Stimulated activated CD4-positive, alpha-beta T cell treated with anti-CD3 and anti-CD28 coated beads, Interleukin-4, amount 100 ng/mL, for 48 hours (primary cell): ENCODE measurements at regions not wholly inside any gene's neighbourhood (a gene's known extent, or its start where the extent isn't known, plus 50 kb on each side); places are given as distances from the start of the nearest gene placed in this dataset.
"Not testable (repeated sequence)": the region's sequence is repeated elsewhere in the genome, so short reads cannot be mapped to it uniquely, and the experiment has no call there.

ENCODE experiments used
- DNase-seq, 2 donors: peaks; one replicate each; pipeline ENCODE4 v3.0.0-alpha.2; 2020; ENCODE audit warnings: low read depth in 2 of 2

DNA sequence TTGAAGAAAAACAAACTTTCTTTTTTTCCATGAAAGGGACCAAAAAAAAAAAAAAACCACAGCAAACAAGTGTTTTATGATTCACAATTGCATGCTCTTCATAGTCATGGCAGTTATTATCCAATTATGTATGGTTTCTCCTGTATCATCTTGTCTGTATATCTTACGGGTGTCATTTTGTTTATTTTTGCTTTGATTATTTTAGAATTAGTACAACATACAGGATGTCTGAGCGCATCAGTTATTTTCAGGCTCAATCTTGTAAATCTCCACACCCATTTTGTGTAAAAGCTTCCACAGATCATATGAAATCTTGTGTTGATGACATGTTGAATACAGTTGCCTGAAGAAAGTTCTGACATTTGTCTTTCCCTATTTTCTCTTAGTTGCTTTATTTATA lies 280.3 kb downstream of the KLF5 start:
- no peak for DNase-seq

DNA sequence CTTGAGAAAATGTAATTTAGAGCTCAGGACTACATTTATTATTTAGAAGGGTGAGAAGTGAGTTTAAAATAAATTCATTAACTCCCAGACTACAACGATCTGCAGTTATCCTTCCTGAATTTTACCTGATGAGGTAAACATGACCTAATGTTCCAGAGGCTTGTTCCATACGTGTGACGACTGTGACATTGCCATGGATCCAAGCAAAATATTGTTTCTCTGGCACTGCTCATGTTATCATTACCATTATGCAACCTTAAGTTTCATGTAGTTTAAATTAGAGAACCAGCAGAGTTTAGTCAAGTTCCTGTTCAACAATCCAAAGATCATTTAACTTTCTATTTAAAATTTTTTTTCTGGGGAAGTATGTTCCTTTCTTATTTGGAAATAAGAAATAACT lies 279.6 kb downstream of the KLF5 start:
- DNase-seq: no peak

DNA sequence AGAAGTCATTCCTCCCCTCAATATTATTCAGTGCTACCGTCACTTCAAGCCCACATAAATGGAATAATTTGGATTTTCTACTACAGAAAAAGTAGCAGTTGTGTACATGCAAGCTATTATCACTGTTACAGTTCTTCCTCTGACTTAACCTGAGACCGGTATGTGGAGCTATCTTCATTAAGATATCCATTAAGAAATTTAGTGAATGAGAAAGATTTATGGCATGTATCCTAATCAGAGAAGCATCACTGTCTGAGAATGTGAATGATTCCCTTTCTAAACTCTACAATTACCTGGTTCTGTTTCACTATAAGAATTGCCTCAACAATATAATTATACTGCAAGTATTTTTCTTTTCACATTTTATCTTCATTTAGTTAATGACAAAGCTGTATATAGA lies 278.7 kb downstream of the KLF5 start:
- no peak for DNase-seq

DNA sequence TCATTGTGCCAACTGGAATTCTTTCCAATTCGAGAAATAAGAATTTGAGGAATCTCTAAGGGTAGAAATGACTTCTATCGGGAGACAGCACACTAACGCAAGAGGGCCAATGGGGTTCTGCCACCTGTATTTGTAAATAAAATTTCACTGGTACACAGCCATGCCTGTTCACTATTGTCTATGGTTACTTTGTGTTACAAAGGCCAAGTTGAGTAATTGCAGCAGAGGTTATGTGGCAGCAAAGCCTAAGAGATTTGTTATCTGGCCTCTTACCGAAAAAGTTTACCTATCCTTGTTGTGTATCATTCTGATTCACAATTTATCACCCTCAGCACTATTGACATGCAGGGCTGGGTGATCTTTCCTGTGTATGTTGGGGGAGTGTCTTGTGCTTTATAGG lies 278.0 kb downstream of the KLF5 start:
- DNase-seq: no peak

DNA sequence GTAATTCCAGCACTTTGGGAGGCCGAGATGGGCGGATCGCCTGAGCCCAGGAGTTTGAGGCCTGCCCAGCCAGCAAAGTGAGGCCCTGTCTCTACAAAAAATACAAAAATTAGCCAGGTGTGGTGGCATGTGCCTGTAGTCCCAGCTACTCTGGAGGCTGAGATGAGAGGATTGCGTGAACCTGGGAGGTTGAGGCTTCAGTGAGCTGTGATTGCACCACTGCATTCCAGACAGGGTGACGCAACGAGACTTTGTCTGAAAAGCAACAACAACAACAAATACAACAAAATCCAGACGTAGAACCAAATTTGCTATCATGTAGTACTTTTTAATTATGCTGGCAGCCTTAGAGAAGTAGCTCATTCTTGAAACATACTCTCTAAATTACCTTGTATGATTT lies 277.1 kb downstream of the KLF5 start:
- no peak for DNase-seq

DNA sequence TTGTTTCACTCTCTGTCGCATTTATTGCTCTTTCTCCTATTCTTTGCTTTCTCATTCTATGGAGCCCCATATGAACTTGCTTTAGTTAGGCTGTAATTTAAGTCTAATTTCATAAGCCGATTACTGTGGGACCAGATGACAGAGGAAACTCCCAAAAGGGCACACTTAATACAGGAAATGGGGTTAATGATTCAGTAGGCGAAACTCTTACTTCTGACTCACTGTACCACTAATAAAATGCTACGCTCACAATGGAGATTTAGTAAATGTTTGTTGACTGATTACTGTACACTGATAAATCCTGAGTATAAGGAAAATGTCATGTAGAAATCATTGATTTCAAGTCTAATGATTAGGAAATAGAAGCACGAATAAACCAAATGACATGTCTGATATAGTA lies 276.4 kb downstream of the KLF5 start:
- DNase-seq: no peak

DNA sequence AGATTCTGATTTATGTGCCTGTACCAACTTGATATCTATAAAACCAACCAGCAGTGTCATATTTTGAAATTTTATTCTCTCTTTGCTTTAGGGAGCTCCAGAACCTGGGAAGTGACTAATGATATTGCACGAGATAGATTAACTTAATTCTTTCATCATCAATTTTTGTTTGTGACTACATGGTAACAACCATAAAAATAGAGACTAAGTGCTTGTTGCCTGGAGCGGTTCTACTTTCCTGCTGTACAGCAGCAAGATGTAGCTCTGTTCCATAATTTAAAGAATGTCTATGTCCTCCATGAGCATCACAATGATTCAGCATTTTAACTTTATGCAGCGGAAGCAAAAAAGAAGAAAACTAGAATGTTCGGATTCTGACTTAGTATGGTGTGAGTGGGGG lies 275.6 kb downstream of the KLF5 start:
- no peak for DNase-seq

DNA sequence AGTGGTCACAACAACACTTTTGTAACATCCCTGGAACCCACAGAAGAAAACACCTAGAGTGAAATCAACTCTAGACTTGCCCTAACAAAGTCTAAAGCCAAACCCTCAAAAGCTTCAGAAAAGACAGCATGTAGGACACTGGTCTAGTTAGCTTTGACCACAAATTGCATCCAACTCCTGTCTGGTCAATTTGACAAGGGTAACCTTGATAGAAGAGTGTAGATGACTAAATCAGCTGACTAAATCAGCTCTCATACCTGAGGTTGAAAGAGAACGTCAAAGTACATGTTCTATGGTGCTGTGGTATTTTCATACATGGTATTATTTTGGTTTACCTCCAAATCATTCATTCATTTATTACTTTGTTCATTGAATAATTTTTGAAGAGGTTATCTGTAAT lies 272.8 kb downstream of the KLF5 start:
- DNase-seq: no peak

DNA sequence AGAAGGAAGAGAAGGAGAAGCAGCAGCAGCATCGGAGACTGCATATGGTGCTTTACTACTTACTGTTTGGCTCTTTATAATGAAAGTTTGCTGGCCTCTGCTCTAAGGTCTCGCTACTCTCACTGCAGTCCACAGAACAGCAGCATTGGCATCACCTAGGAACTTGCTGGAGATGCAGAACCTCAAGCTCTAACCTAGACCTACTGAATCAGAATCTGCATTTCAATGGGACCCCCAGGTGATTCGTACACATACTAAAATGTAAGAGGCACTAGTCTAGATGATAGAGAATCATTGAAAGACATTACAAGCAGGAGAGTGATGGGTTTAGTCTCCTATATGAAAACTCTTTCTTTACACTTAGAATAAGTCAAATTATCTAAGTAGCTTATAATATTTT lies 270.6 kb downstream of the KLF5 start:
- DNase-seq: no peak

DNA sequence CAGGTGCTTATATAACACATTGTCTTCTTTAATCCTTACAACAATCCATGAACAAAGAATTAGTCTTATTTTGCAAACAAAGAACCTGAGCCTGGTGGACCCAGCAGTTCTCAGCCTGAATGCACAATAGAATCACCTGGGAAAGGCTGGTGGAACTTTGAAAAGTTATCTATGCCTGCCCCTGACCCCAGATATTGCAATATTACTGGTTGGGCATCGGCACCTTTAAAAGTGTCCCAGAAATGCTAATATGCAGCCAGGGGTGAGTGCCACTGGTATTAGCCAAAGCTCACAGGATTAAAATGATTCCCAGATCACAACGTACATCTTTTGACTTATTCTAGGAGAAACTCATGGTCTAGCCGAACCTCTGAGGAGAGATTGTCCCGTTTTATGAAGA lies 268.8 kb downstream of the KLF5 start:
- DNase-seq: no peak

DNA sequence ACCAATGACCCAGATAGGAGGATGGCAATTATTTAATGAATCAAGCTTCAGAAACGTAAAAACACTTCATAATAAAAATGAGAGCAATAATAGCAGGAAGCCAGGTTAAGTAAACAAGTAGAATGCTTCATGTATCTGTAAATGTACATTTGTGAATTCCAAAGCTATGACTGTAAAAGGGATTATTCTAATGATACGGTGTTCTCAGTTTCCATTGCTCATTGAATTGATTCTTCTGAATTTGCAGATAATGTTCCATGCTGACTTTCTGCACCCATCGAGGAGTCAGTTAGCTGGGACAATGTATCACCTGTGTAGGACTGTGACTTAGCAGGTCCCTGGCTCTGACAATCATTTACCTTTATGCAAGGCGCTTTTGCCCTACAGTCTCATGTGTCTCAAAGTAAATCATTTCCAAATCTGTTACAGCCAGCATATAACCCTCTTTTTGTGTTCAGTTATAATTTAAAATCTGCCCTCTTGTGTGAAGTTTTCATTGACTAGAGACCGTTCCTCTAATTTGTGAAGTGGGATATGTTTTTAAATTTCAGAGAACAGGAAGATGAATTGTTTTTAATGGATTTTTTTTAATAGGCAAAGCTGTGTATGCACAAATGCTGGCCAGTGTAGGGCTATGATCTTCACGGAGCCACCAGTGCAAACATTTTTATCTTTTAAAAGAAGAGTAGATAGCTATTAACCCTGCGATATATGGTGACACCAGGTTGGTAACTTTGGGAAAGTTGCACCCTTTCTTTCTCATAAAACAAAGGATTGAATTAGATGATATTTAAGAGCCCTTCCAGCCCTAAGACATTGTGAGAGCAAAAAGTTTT lies 267.1 kb downstream of the KLF5 start:
- DNase-seq: no peak

DNA sequence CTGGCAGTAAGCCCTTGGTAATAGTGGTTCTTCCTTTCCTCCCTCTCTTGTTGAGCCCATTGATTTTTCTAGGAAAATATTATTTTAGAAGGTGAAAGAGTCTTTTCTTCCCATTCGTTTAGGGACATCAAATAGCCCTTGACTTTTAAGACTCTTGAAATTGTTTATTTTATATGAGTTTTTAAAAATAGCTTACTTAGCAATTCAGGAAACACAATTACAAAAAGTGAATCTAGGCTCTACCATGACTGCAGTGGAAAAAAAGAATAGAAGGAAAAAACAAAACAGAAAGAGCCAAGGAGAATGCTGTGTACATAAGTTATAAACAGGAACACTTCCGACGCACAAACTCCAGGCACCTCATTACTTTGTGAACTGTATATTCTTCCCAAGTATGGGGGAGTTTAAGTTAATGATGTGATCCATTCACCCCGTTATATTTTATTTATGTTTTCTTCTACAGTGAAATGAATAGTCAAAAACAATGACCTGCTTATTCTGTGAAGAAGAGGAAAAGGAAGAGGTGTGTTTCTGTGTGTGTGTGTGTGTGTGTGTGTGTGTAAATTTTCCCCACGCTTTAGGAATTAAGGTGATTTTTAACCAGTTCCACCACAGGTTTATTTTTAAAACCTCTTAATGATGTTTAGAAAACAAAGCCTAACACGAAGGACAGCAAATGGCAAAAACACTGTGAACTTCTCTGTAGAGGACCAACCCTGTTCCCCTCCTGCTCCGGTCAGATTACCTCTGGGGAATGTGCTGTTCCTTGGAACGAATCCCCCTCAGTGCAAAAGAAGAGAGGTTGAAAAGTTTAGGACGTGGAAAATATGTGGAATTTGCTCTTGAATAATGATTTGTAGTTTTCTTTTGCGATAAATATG lies 266.3 kb downstream of the KLF5 start:
- no peak for DNase-seq

DNA sequence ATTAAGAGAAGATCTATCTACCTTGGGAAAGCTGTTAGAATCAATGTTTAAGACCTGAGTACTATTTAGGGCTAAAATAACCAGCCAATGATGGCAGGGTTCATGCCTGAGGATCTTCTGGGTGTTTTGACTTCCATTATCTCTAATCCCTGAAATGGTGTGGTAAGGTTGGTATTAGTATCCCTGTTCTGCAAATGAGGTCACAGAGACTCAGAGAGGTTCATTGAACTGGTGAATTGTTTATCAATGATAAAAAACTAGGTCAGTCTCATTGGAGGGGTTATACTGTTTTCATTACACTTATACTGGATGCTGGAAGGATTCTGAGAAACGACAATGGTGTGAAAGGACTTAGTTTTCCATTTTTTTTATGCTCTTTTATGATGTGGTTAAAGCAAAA lies 264.8 kb downstream of the KLF5 start:
- DNase-seq: no peak

DNA sequence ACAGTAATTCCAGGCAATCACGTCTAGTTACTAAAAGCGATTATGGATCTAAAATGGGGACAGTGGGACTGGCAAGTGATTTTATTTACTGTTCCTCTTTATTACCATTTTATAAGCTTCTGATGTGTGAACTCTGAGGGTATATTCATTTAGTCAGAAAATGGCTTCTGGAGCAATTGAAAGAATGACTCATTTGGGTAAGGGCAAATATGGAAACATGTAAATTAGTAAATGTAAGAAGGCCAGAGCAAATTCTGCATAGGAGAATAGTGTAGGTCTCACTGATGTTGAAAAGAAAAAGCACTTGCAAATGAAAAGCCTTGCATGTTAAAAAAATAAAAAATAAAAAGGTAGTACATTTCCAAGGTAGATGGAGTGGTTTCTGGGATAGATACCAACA lies 262.2 kb downstream of the KLF5 start:
- no peak for DNase-seq

DNA sequence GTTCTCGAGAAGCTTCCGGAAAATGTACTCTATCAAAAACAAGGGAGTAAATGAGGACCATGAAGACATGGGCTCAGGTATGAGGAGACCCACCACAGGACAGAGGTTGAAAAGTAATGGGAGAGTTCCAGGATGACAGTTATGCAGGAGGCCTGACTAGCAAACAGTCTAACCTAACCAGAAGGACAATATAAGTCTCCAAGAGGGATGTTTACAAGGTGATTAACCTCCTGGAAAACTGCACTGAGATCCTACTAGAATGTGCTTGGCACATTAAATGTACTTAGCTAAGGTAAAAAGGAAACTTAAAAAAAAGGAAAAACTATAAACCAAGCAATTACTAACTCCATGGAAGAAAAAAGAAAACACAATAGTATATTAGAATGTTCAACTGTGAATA lies 258.3 kb downstream of the KLF5 start:
- no peak for DNase-seq

DNA sequence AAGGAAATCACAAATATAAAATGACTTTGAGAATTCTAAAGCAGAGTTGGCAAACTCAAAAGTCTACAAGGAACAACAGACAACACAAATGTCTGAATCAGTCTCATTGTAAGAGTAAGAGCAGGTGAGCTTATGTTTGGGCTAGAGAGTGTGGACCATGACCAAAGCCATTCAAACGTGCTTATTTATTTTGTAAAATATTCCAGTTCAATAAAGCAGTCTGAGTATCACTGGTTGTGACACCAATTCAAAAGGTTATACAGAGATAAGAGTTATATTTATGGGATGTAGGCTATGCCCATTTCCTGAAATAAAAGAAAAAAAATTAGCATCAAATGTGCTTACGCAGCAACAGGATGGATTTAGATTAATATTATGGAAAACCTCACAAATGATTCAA lies 251.6 kb downstream of the KLF5 start:
- DNase-seq: no peak

DNA sequence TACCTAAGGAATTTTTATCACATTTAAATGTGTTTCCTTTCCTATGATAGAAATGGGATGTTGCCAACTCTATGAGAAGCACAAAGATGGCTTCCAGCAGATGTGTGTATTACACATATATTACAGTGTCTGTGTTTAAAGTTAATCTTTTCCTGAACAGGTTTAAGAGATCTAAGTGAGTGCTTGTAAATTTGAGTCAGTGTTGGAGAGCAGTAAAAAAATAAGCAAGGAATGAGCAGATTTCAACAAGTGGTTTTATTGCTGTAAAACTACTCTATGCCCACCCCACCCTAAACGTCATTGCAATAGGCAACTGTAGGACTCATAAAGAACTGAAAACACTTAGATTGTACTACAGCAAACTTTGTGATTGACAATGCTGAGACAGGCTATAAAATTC lies 248.7 kb downstream of the KLF5 start:
- DNase-seq: no peak

DNA sequence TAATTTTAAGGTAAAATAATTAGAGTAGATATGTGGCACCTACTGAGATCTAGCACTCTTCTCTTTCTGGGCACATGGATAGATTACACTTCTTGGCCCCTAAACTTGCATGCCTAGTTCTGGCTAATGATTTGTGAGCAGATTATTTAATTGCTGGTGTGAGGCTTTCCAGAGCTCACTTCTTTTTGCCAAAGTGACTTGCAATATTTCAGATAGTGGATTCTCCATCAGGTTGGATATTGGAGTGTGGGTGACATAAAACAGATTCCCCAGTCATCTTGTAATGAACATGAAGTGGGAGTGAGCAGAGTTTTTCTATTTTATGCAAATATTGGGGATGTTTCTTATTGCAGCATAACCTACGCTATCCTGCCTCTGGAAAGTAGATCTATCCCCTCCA lies 247.9 kb downstream of the KLF5 start:
- no peak for DNase-seq

DNA sequence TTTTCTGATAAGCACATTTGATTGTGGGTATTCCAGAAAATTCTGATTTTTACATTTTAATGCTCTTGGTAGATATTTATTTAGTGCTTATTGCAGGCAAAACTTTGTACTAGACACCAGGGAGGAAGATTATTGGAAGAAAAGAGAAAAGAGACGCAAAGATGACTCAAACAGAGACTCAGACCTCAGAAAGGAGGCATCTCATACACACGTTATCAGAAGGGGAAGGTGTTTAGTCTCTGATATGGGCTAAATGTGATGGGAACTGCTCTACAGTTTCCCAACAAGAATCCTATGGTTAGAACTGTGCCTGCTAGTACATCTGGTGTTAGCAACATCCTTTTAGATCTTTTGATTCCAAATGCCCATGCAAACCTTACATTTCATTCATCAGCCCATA lies 245.6 kb downstream of the KLF5 start:
- DNase-seq: no peak

DNA sequence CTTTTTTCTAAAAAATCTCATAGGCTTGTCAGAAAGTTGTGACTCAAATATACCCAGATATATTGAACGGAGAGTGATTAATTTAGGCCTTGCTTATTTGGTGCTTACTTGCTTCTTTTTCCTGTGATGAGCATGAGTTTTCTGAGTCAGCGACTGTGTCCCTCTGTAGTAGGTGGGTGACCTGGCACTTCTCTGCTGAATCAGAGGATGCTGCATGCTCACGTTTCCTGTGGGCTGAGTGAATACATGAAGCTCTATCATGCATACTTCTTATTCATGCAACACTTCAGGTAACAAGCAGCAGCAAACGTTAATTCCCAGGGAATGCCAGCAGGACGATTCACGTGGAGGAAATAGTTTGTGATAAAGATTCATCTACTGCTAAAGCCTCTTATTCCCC lies 245.0 kb downstream of the KLF5 start:
- DNase-seq: peak; percentile 4 to 30

DNA sequence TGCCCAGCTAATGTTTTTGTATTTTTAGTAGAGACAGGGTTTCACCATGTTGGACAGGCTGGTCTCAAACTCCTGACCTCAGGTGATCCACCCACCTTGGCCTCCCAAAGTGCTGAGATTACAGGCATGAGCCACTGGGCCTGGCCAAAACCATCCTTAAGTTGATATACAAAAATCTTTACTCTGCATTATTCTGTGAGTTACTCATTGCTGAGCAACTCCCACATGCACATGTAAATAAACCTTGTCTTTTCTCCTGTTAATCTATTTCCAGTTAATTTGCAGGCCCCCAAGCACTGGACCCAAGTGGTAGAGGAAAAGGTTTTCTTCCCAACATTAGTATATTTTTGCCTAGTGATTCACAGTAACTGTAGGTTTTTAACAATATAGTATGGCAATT lies 242.8 kb downstream of the KLF5 start:
- not testable (repeated sequence) for DNase-seq

DNA sequence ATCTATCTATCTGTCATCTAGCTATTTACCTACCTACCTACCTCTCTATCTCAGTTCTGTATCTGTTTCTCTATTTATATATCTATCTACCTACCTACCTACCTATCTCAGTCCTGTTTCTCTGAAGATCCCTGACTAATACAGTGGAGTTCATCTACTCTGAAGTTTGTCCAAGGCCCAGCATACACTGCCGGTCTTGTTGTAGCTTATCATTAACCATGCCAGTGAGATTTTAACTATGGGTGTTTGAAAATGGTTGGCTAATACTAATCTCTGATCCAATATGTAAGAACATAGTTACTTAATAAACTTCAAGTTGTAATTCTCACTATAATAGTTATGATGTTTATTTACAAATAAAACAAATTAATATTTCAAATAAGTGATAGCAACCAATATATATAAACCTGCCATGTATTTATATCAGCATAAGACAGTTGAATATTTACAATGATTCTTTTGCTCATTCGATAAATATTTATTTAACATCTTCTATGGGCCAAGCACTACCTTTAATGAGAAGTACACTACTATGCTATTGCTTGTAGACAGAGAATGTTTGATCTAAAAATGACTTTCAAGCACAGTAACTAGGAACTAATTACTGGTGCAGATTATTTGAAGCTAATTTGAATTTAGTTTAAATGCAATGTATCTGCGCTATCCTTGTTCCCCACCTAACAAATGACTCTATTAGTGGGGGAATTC lies 242.1 kb downstream of the KLF5 start:
- DNase-seq: no peak

DNA sequence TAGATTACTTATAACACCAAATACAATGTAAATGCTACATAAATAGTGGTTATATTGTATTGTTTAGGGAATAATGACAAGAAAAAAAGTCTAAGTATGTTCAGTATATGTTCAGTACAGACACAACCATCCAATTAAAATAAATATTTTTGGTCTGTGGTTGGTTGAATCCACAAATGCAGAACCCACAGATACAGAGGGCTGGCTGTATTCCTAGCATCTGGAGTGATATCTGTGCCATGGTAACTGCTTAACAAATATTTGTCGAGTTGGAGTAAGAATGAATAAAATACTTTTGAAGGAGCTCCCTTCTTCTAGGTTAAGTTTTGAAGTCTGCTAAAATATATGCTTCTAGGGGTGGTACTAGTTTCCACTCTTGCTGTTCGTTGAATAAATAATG lies 241.0 kb downstream of the KLF5 start:
- no peak for DNase-seq
